Retinal pigment epithelial cell (primary cell): ENCODE measurements at regions not wholly inside any gene's neighbourhood (a gene's known extent, or its start where the extent isn't known, plus 50 kb on each side); places are given as distances from the start of the nearest gene placed in this dataset.

Source experiments
- DNase-seq: peaks from one replicate; pipeline ENCODE4 v3.0.0-alpha.2; 2010; ENCODE audit warnings: low read depth
- H3K4me3 ChIP-seq: 2 replicates; pipeline ENCODE4 v1.5.1; 2011; ENCODE audit warnings: mild to moderate bottlenecking, low read length, control low read depth, moderate library complexity
- CTCF ChIP-seq: conservative IDR thresholded peaks from 2 replicates; pipeline ENCODE4 v1.5.1; 2011; ENCODE audit warnings: low read depth, low read length, control low read depth, inconsistent platforms

GRCh38 chr9:80811656-80812055 is 877.7 kb downstream of the TLE1 start:
- H3K4me3 ChIP-seq: no peak overlapping the region
- no peak for TF ChIP-seq CTCF
- no peak for DNase-seq

GRCh38 chr9:80811003-80811402 is 878.3 kb downstream of the TLE1 start:
- no peak for TF ChIP-seq CTCF
- no peak for DNase-seq

GRCh38 chr9:80806671-80807070 is 882.7 kb downstream of the TLE1 start:
- no peak for DNase-seq
- no peak for TF ChIP-seq CTCF
- H3K4me3 ChIP-seq: no peak overlapping the region

More at GRCh38 chr9:80811003-80811402, 878.3 kb downstream of the TLE1 start:
- no peak overlapping the region for H3K4me3 ChIP-seq

GRCh38 chr9:80804873-80805272 is 884.5 kb downstream of the TLE1 start:
- DNase-seq: no peak
- no peak overlapping the region for H3K4me3 ChIP-seq
- no peak for TF ChIP-seq CTCF

- H3K4me3 ChIP-seq: no peak overlapping the region
- DNase-seq: no peak
- no peak for TF ChIP-seq CTCF
These were observed 891.3 kb downstream of the TLE1 start for GRCh38 chr9:80797831-80798688.

- DNase-seq: no peak
- H3K4me3 ChIP-seq: no peak overlapping the region
- TF ChIP-seq CTCF: no peak
These were observed 892.1 kb downstream of the TLE1 start for GRCh38 chr9:80797101-80797829.
